Heart right ventricle (tissue), 16 donors: ENCODE measurements at regions not wholly inside any gene's neighbourhood (a gene's known extent, or its start where the extent isn't known, plus 50 kb on each side); places are given as distances from the start of the nearest gene placed in this dataset.
A peak's percentile ranks its signal among the peaks of the same experiment; 100 is the strongest.

Experiments used
- ATAC-seq, 8 donors: fragments of 200-7000 bp; cut with Tn5 transposase; one replicate each; pipeline ENCODE4 v1.9.1; 2020; ENCODE audit warnings: mild to moderate bottlenecking in 8 of 8, moderate library complexity in 8 of 8, moderate number of reproducible peaks in 1 of 8
- DNase-seq, 2 donors: peaks; one replicate each; pipeline ENCODE4 v3.0.0-alpha.2; 2020
- H3K27ac ChIP-seq, 10 donors: fragments of 200-600 bp; sonication (generic) in 2 of 10; one replicate each; pipeline versions ENCODE4 v1.5.0 to v1.8.0; 2020 to 2022; ENCODE audit warnings: mild to moderate bottlenecking in 3 of 10
- H3K27me3 ChIP-seq, 7 donors: fragments of 200-600 bp; one replicate each; pipeline ENCODE4 v1.8.0; 2021 to 2022; ENCODE audit warnings: mild to moderate bottlenecking in 2 of 7
- H3K36me3 ChIP-seq, 9 donors: fragments of 200-600 bp; sonication (generic) in 1 of 9; one replicate each; pipeline versions ENCODE4 v1.5.0 to v1.8.0; 2020 to 2022; ENCODE audit warnings: mild to moderate bottlenecking in 2 of 9
- H3K4me1 ChIP-seq, 9 donors: fragments of 200-600 bp; sonication (generic) in 1 of 9; one replicate each; pipeline versions ENCODE4 v1.5.0 to v1.8.0; 2020 to 2022; ENCODE audit warnings: mild to moderate bottlenecking in 4 of 9
- H3K4me3 ChIP-seq, 10 donors: fragments of 200-600 bp; sonication (generic) in 2 of 10; one replicate each; pipeline versions ENCODE4 v1.5.0 to v1.8.0; 2020 to 2022; ENCODE audit warnings: mild to moderate bottlenecking in 7 of 10, moderate library complexity in 2 of 10
- H3K9me3 ChIP-seq, 11 donors: fragments of 200-600 bp in 10 of 11; sonication (generic) in 2 of 11; one replicate each; pipeline versions ENCODE4 v1.5.0 to v1.8.0; 2013 to 2022; ENCODE audit warnings: mild to moderate bottlenecking in 2 of 11, control low read depth in 1 of 11, moderate library complexity in 1 of 11
- WGBS, 2 donors: extraction: QIAGEN DNeasy Blood & Tissue Kit; methylation state at CpG; one replicate each; pipeline ENCODE4 v1.1.7; 2013; ENCODE audit warnings: inconsistent platforms in 1 of 2; 5-methylcytosine and 5-hydroxymethylcytosine counted together
- intact Hi-C, 10 donors: fragments of 100-400 bp; cut with DNase I; formaldehyde crosslinking; loops; one replicate each; pipeline versions ENCODE4 v1.11.1 to v1.14.2; 2022
- TF ChIP-seq, protein P1 (sequence below), 9 donors: fragments of 200-600 bp; sonication (generic) in 2 of 9; IDR thresholded peaks; one replicate each; pipeline versions ENCODE4 v1.5.0 to v1.8.0; 2021 to 2022; ENCODE audit warnings: antibody characterized with exemption in 9 of 9, mild to moderate bottlenecking in 5 of 9, moderate library complexity in 1 of 9
- donor health status: Arrhythmogenic right ventricular cardiomyopathy.
- donor health status: ischemic (EF 13 %, LVEDD 7.1; RV severe dilation, severe dysfunction).
- donor health status: healthy with polysubstance abuse.
- donor health status: DM: no; HTN: yes; CAD: no.
- donor health status: DM: no; HTN: no; CAD: no.
- donor health status: ischemic (EF 25% LVEDD 6.9; RV normal size, moderate dysfunction).
- donor health status: ischemic (EF 25% LVEDD 5.7; RV mildly dilated, moderate dysfunction).
- donor health status: healthy.
- donor health status: DM: yes; HTN: yes; CAD: no.
- donor health status: Ischemic cardiomyopathy.
- donor health status: ischemic (EF 35%, LVEDD 5.7; RV mildly dilated, moderate dysfunction).
- donor health status: nonischemic (EF 11% LVEDD 7.7; RV severe dilation, severe dysfunction).
- donor health status: DM: yes; HTN: yes; CAD: no.
- donor health status: PGD.
- donor health status: ischemic (EF 29% LVEDD 5.4; RV normal size, mild dysfunction).
- donor health status: nonischemic (EF 23%, LVEDD 6.1; RV moderate dilation, normal function).

DNA sequence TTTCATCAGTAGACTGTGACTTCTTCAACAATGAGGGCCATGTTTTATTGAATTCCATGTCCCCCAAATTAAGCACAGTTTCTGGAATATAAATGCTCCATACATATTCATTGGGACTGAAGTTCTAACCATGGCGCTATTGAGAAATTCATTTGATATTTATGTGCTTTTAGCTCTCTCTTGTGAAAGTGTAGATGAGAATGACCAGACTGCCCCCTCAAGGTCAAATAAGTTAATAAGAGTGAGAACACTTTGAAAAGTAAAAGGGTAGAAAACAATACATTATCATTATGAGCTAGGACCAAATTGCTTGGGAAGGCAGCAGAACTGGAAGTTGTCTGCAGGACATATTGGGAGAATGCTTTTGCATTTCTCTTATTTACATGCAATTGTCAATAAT, 597.9 kb downstream of the EPM2A start:
- no peak overlapping the region for H3K4me3 ChIP-seq
- H3K9me3 ChIP-seq: no peaks in the 10 kb centered on the region
- TF ChIP-seq, protein P1, sequence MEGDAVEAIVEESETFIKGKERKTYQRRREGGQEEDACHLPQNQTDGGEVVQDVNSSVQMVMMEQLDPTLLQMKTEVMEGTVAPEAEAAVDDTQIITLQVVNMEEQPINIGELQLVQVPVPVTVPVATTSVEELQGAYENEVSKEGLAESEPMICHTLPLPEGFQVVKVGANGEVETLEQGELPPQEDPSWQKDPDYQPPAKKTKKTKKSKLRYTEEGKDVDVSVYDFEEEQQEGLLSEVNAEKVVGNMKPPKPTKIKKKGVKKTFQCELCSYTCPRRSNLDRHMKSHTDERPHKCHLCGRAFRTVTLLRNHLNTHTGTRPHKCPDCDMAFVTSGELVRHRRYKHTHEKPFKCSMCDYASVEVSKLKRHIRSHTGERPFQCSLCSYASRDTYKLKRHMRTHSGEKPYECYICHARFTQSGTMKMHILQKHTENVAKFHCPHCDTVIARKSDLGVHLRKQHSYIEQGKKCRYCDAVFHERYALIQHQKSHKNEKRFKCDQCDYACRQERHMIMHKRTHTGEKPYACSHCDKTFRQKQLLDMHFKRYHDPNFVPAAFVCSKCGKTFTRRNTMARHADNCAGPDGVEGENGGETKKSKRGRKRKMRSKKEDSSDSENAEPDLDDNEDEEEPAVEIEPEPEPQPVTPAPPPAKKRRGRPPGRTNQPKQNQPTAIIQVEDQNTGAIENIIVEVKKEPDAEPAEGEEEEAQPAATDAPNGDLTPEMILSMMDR (IDR thresholded peaks at IDR 0.05): peak in 3 of 9 donors; percentile 29 to 37 (median 34)
- H3K4me1 ChIP-seq: no peaks in the 10 kb centered on the region
- whole genome bisulfite sequencing, 2 donors: 66 to 74% methylated on average over 1 of the region's 1 CpG
- intact Hi-C loops: loop anchor here in 2 of 10 donors (10.0 kb wide), 1 partner anchor 553 kb away; no protein-coding TSS in a partner anchor
- H3K27ac ChIP-seq: no peak overlapping the region
- DNase-seq (no peak), ATAC-seq (no peak)
- H3K36me3 ChIP-seq: no peaks in the 10 kb centered on the region
- H3K27me3 ChIP-seq: no peaks in the 10 kb centered on the region

DNA sequence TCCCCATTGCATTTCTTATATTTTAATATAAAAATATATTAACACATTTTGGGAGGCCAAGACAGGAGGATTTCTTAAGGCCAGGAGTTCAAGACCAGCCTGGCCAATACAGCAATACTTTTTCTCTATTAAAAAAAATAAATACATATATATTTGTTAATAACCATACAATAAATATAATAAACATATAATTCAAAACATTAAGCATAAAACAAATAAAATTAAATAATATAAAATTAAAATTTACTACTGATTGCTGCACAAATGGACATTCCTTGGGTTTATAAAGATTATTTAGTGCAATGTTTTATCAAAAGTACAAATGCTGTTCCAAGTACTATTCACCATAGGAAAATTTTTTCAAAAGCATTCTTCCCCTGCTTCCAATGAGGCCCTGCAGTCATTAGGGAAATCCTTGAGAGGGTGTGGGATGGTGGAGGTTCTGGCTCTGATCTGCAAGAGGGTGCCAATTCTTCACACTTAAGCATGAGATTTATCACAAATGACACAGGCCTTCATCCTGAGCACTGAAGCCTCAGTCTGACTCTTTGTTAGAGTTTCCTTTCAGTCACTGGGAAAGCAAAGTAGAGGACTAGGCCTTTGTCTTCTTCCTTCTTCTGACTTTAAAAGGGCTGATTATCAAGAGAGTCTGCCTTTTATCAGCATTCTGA, 596.7 kb downstream of the EPM2A start:
- Histone ChIP-seq H3K36me3 (no peaks in the 10 kb centered on the region), H3K4me3 (no peak overlapping the region), H3K27me3 (no peaks in the 10 kb centered on the region), H3K4me1 (no peaks in the 10 kb centered on the region), H3K27ac (no peak overlapping the region), H3K9me3 (no peaks in the 10 kb centered on the region)
- no peak for ATAC-seq
- TF ChIP-seq, protein P1 (IDR thresholded peaks at IDR 0.05): no peak
- intact Hi-C loops: loop anchor here in 2 of 10 donors (10.0 kb wide), 1 partner anchor 554 kb away; no protein-coding TSS in a partner anchor
- DNase-seq: no peak

DNA sequence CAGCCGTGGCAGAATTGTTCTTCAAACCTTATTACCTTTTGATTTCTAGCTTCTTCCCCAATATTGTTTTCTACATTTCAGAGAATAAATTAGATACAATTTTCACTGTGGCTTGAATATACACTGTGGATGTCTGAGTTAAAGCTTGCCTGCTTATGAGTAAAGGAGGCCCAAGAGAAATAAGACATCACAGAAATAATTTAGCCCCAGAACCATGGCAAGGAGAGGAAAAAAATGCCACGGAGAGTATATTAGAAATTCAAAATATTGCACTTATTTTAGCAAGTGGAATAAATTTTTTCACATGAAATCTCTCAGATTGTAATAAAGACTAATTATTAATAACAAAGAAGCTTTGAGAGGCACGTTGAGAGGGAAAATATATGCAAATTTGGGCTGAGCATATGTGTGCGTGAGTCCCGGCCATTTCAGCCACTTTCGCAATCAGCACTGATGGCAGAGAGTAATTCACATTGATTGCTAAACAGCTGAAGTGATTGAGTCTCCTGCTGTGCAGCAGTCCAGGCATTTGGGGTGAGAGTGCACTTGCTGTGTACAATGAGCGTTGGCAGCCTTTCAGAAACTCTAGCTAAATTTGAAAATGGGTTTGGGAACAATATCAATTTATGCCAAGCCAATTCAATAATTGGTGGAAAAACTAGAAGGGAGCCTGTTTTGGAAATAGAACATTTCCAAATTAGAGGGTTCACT, 596.0 kb downstream of the EPM2A start:
- Histone ChIP-seq H3K4me1 (no peaks in the 10 kb centered on the region), H3K27me3 (no peaks in the 10 kb centered on the region), H3K36me3 (no peaks in the 10 kb centered on the region), H3K27ac (no peak overlapping the region), H3K9me3 (no peaks in the 10 kb centered on the region), H3K4me3 (no peak overlapping the region)
- 80 to 81% methylated on average over 7 of the region's 7 CpGs for WGBS, 2 donors
- intact Hi-C loops: loop anchor here in 2 of 10 donors (10.0 kb wide), 1 partner anchor 554 kb away; no protein-coding TSS in a partner anchor
- ATAC-seq (no peak), DNase-seq (no peak)
- TF ChIP-seq, protein P1 (IDR thresholded peaks at IDR 0.05): no peak

DNA sequence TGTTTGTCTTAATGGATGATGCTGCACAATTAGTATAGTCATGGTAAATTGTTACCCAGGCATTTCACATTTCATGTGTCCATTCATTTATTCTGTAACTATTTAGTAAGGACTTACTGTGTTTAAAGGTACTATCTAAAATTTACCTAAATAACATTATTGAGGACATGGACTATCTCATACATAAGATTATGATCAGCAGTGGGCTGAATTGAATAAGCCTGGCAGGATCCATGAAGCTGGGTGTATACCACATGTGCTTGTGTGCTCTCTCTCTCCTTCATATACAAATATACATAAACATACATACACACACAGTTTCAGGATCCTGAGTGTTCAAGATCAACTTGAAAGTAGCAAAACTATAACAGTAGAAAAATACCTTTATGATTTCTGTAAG, 595.4 kb downstream of the EPM2A start:
- intact Hi-C loops: loop anchor here in 2 of 10 donors (10.0 kb wide), 1 partner anchor 555 kb away; no protein-coding TSS in a partner anchor

More for the DNA sequence above, 595.4 kb downstream of the EPM2A start:
- no peaks in the 10 kb centered on the region for H3K36me3 ChIP-seq
- H3K27ac ChIP-seq: no peak overlapping the region
- no peak overlapping the region for H3K4me3 ChIP-seq
- TF ChIP-seq, protein P1 (IDR thresholded peaks at IDR 0.05): no peak
- no peak for ATAC-seq
- no peaks in the 10 kb centered on the region for H3K9me3 ChIP-seq
- H3K4me1 ChIP-seq: no peaks in the 10 kb centered on the region
- DNase-seq: no peak
- no peaks in the 10 kb centered on the region for H3K27me3 ChIP-seq
